GM21786 (cell line): ENCODE measurements at regions not wholly inside any gene's neighbourhood (a gene's known extent, or its start where the extent isn't known, plus 50 kb on each side); places are given as distances from the start of the nearest gene placed in this dataset.

Experiments
- ATAC-seq: cut with Tn5 transposase; IDR thresholded peaks from one replicate; pipeline ENCODE4 v1.9.1; 2021; ENCODE audit not compliant: unreplicated experiment

- no peak for ATAC-seq
Observed at GRCh38 chr13:59495936-59496512, 667.7 kb downstream of the DIAPH3 start.

GRCh38 chr13:59497621-59498247 lies 666.0 kb downstream of the DIAPH3 start:
- ATAC-seq, result no peak

GRCh38 chr13:59501004-59501403 lies 662.7 kb downstream of the DIAPH3 start:
- no peak for ATAC-seq

GRCh38 chr13:59504407-59504806 lies 659.3 kb downstream of the DIAPH3 start:
- no peak for ATAC-seq

- no peak for ATAC-seq
Observed at GRCh38 chr13:59510386-59510785, 653.3 kb downstream of the DIAPH3 start.

- no peak for ATAC-seq
Observed at GRCh38 chr13:59513686-59514085, 650.0 kb downstream of the DIAPH3 start.

- ATAC-seq, result no peak
Observed at GRCh38 chr13:59514316-59514715, 649.4 kb downstream of the DIAPH3 start.

GRCh38 chr13:59519819-59520218 lies 643.9 kb downstream of the DIAPH3 start:
- ATAC-seq, result no peak

GRCh38 chr13:59521549-59521948 lies 642.2 kb downstream of the DIAPH3 start:
- ATAC-seq, result no peak

GRCh38 chr13:59522652-59523051 lies 641.1 kb downstream of the DIAPH3 start:
- ATAC-seq, result no peak

- no peak for ATAC-seq
Observed at GRCh38 chr13:59527500-59527899, 636.2 kb downstream of the DIAPH3 start.

- peak; percentile 72 for ATAC-seq
Observed at GRCh38 chr13:59531571-59532091, 632.1 kb downstream of the DIAPH3 start.

GRCh38 chr13:59532405-59532804 lies 631.3 kb downstream of the DIAPH3 start:
- no peak for ATAC-seq

- no peak for ATAC-seq
Observed at GRCh38 chr13:59533561-59534555, 629.9 kb downstream of the DIAPH3 start.

GRCh38 chr13:59534806-59535205 lies 628.9 kb downstream of the DIAPH3 start:
- no peak for ATAC-seq

- ATAC-seq, result no peak
Observed at GRCh38 chr13:59537500-59537899, 626.2 kb downstream of the DIAPH3 start.

GRCh38 chr13:59538512-59538911 lies 625.2 kb downstream of the DIAPH3 start:
- no peak for ATAC-seq

GRCh38 chr13:59542303-59542702 lies 621.4 kb downstream of the DIAPH3 start:
- ATAC-seq, result no peak

GRCh38 chr13:59543418-59543817 lies 620.3 kb downstream of the DIAPH3 start:
- no peak for ATAC-seq

- ATAC-seq, result no peak
Observed at GRCh38 chr13:59545007-59545406, 618.7 kb downstream of the DIAPH3 start.

- ATAC-seq, result no peak
Observed at GRCh38 chr13:59546178-59546577, 617.5 kb downstream of the DIAPH3 start.

GRCh38 chr13:59547950-59548349 lies 615.8 kb downstream of the DIAPH3 start:
- ATAC-seq, result no peak
